Kidney (tissue), 13 donors: ENCODE measurements at regions not wholly inside any gene's neighbourhood (a gene's known extent, or its start where the extent isn't known, plus 50 kb on each side); places are given as distances from the start of the nearest gene placed in this dataset.

Experiments used
- DNase-seq, 5 donors: peaks; one replicate each; pipeline ENCODE4 v3.0.0-alpha.2; 2013 to 2020
- FAIRE-seq: peaks from 2 replicates; lab custom pipeline; 2012; peaks lifted over from hg19 to GRCh38; lab: Jason Lieb, UNC
- H3K27ac ChIP-seq, 2 donors: one replicate each; pipeline ENCODE4 v1.7.0; 2013; ENCODE audit warnings: low read depth in 2 of 2, low read length in 2 of 2, inconsistent platforms in 1 of 2
- H3K27me3 ChIP-seq: one replicate; pipeline ENCODE4 v1.7.1; 2013; ENCODE audit warnings: low read length, inconsistent platforms; ENCODE audit not compliant: control insufficient read depth, insufficient read depth
- H3K36me3 ChIP-seq, 3 donors: one replicate each; pipeline versions ENCODE4 v1.7.0 to v1.7.1; 2013; ENCODE audit warnings: low read length in 3 of 3, control low read depth in 1 of 3, inconsistent platforms in 1 of 3; ENCODE audit not compliant: insufficient read depth in 3 of 3, control insufficient read depth in 2 of 3
- H3K4me1 ChIP-seq, 3 donors: one replicate each; pipeline versions ENCODE4 v1.7.0 to v1.7.1; 2013; ENCODE audit warnings: low read length in 3 of 3, inconsistent platforms in 1 of 3, low read depth in 1 of 3; ENCODE audit not compliant: control insufficient read depth in 2 of 3, insufficient read depth in 2 of 3
- H3K4me3 ChIP-seq, 3 donors: one replicate each; pipeline versions ENCODE4 v1.7.0 to v1.8.1; 2013; ENCODE audit warnings: low read length in 3 of 3, control low read depth in 1 of 3, inconsistent platforms in 1 of 3
- H3K9ac ChIP-seq, 3 donors: one replicate each; pipeline versions ENCODE4 v1.7.0 to v1.7.1; 2013; ENCODE audit warnings: low read length in 3 of 3, control low read depth in 1 of 3, inconsistent platforms in 1 of 3
- H3K9me3 ChIP-seq, 3 donors: one replicate each; pipeline versions ENCODE4 v1.7.0 to v1.7.1; 2013; ENCODE audit warnings: low read length in 3 of 3, control low read depth in 1 of 3, inconsistent platforms in 1 of 3; ENCODE audit not compliant: control insufficient read depth in 2 of 3, insufficient read depth in 1 of 3
- intact Hi-C: fragments of 100-400 bp; cut with DNase I; formaldehyde crosslinking; loops from one replicate; pipeline ENCODE4 v1.11.1; 2022
- TF ChIP-seq, protein P1 (sequence below): IDR thresholded peaks from 3 replicates; pipeline ENCODE4 v1.5.1; 2012; ENCODE audit warnings: mild to moderate bottlenecking, moderate library complexity, borderline replicate concordance; ENCODE audit not compliant: insufficient read depth; ENCODE audit errors: extremely low read depth
- donor health status: control.
- donor health status: control.
- donor health status: control.
- donor health status: control.
- donor health status: control.
- donor health status: DM: yes; HTN: yes; CAD: no.
- donor health status: Normal renal cell carcinoma (clear cell type).

DNA sequence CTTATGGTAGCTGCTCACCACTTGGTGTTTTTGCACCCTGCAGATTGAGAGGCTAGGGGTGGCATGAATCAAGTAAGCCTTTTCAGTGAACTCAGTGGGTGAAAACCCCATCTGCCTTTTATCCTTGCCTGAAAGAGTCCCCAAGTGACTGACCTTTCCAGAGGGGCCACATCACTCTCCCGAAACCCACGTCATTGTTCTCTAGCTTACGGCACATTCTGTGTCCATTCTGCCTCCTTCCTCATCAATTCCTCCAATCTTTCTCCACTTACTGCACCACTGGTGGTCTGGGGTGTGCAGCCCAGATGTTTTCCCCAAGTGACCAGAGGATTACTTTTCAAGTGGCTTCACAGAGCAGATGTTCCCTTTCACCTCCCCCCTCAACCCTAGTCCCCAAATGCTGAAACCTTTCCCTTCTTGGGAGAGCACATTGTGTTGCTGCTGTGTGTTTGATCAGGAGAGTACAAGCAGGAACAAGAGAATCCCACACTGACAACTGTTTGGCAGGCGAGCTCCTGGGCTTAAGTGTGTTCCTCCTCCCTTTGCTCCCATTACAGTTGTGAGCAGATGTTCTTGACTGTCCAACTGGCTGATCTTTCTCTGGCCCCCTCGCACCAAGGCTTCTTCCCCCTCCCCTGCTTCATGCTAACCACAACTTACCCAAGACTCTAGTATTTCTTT is 138.0 kb upstream of the IGF1 start:
- TF ChIP-seq, protein P1, sequence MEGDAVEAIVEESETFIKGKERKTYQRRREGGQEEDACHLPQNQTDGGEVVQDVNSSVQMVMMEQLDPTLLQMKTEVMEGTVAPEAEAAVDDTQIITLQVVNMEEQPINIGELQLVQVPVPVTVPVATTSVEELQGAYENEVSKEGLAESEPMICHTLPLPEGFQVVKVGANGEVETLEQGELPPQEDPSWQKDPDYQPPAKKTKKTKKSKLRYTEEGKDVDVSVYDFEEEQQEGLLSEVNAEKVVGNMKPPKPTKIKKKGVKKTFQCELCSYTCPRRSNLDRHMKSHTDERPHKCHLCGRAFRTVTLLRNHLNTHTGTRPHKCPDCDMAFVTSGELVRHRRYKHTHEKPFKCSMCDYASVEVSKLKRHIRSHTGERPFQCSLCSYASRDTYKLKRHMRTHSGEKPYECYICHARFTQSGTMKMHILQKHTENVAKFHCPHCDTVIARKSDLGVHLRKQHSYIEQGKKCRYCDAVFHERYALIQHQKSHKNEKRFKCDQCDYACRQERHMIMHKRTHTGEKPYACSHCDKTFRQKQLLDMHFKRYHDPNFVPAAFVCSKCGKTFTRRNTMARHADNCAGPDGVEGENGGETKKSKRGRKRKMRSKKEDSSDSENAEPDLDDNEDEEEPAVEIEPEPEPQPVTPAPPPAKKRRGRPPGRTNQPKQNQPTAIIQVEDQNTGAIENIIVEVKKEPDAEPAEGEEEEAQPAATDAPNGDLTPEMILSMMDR = no peak
- Histone ChIP-seq H3K27me3 (no peaks in the 10 kb centered on the region), H3K9ac (no peak overlapping the region), H3K27ac (no peak overlapping the region), H3K4me1 (no peaks in the 10 kb centered on the region), H3K4me3 (no peak overlapping the region), H3K9me3 (no peaks in the 10 kb centered on the region), H3K36me3 (no peaks in the 10 kb centered on the region)
- intact Hi-C loops = no loop called here
- DNase-seq = no peak
- FAIRE-seq = no peak

DNA sequence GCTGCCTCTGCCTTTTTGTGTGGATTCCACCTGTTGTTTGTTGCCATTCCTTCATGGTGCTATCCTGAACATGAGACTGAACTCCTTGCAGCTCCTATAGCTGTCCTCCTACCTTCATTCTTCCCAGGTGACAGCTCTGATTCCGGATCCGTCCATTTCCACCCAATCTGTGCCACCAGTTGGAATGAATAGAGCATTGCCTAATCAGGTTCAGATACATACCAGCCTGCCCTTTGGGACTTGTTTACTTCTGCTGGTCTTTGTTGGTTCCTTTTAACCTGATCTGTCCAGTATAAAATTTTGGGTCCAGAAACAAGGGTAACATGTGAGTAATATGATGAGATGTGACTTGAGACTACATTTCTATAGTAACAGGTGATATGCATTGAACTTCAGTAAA is 136.3 kb upstream of the IGF1 start:
- DNase-seq (no peak), FAIRE-seq (no peak)
- Histone ChIP-seq H3K27me3 (no peaks in the 10 kb centered on the region), H3K27ac (no peak overlapping the region), H3K4me1 (no peaks in the 10 kb centered on the region), H3K36me3 (no peaks in the 10 kb centered on the region), H3K4me3 (no peak overlapping the region), H3K9me3 (no peaks in the 10 kb centered on the region), H3K9ac (no peak overlapping the region)
- TF ChIP-seq, protein P1 = no peak
- intact Hi-C loops = no loop called here

DNA sequence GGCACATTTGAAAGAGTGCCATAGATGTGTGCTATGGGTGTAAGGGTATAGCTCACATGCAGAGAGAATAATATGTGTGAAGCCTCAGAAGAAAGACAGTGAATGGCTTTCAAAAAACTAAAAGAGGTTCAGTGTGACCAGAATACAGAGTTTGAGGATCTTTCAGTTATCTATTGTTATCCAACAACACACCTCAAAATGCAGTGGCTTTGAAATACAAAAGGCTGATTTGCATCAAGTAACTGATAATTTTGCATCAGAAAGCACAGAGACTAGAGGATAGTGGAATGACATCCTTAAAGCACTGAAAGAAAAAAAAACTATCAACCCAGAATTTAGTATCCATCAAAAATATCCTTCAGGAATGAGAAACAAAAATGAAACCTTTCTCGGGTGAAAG is 131.6 kb upstream of the IGF1 start:
- TF ChIP-seq, protein P1 = no peak
- FAIRE-seq (no peak), DNase-seq (no peak)
- Histone ChIP-seq H3K27me3 (no peaks in the 10 kb centered on the region), H3K9me3 (peaks cover 0 to 3% (median 0%) of the 10 kb centered on the region in 3 donors), H3K4me3 (no peak overlapping the region), H3K4me1 (no peaks in the 10 kb centered on the region), H3K27ac (no peak overlapping the region), H3K9ac (no peak overlapping the region), H3K36me3 (no peaks in the 10 kb centered on the region)
- intact Hi-C loops = no loop called here

DNA sequence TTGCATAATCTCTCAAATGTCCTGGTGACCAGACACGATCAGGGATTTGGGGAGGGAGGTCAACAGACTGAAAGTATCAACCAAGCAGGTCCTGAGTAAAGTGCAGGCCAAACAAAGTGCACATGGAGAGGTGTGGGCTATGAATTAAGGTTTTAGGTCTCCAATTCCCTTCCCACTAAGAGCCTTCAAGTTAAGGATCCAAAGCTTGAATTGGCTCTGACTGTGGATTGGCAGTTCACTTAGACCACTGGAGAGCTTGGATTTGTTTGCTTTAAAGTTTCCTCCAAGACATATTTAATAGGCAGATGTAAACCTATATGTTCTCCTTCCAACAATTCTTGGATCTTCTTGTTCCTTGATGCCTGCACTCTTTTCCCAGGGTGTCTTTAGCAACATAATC is 129.6 kb upstream of the IGF1 start:
- Histone ChIP-seq H3K4me1 (no peaks in the 10 kb centered on the region), H3K36me3 (no peaks in the 10 kb centered on the region), H3K9me3 (peaks cover 0 to 3% (median 0%) of the 10 kb centered on the region in 3 donors), H3K27ac (no peak overlapping the region), H3K9ac (no peak overlapping the region), H3K4me3 (no peak overlapping the region), H3K27me3 (no peaks in the 10 kb centered on the region)
- intact Hi-C loops = no loop called here
- no peak for FAIRE-seq
- DNase-seq = no peak
- TF ChIP-seq, protein P1 = no peak
